D721Med (cell line): ENCODE measurements at regions not wholly inside any gene's neighbourhood (a gene's known extent, or its start where the extent isn't known, plus 50 kb on each side); places are given as distances from the start of the nearest gene placed in this dataset.

Source experiments
- DNase-seq: peaks from one replicate; pipeline ENCODE4 v3.0.0; 2011; ENCODE audit warnings: low spot score; ENCODE audit not compliant: insufficient read length
- FAIRE-seq: peaks from 2 replicates; lab custom pipeline; 2011; peaks lifted over from hg19 to GRCh38; lab: Jason Lieb, UNC
- CTCF ChIP-seq: IDR thresholded peaks from 2 replicates; pipeline ENCODE4 v1.5.1; 2012; ENCODE audit warnings: mild to moderate bottlenecking, control low read depth; ENCODE audit not compliant: insufficient read depth; ENCODE audit errors: missing control alignments

GRCh38 chr18:78133729-78134128, 845.9 kb upstream of the SALL3 start:
- TF ChIP-seq CTCF = no peak
- FAIRE-seq (no peak), DNase-seq (no peak)

GRCh38 chr18:78136986-78137385, 842.6 kb upstream of the SALL3 start:
- DNase-seq = no peak
- TF ChIP-seq CTCF = no peak
- FAIRE-seq = no peak

DNA sequence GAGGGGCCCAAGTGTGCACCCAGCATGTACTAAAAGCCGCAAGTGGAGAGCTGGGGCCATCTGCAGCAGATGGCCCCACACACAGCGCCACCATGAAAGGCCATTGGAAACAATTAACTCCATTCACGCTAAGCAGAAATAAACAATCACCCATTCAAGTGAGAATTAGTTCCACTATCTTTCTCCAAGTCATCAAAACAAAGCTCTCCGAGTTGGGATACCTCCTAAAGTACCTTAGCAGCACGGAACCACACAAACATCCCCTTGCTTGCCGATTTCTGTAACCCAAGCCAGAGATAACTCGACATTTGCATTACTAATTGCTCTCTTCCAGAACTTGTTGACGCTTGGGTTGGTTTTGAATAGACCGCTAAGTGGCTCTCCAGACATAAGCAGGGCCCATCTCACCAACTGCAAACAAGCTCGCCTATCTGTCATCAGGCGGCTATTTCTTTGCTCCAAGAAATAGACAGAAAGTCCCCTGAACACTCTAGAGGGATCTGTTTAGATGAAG, 840.6 kb upstream of the SALL3 start:
- no peak for DNase-seq
- FAIRE-seq = no peak
- TF ChIP-seq CTCF = no peak

- no peak for TF ChIP-seq CTCF
Measured at GRCh38 chr18:78140294-78140693, 839.3 kb upstream of the SALL3 start.

DNA sequence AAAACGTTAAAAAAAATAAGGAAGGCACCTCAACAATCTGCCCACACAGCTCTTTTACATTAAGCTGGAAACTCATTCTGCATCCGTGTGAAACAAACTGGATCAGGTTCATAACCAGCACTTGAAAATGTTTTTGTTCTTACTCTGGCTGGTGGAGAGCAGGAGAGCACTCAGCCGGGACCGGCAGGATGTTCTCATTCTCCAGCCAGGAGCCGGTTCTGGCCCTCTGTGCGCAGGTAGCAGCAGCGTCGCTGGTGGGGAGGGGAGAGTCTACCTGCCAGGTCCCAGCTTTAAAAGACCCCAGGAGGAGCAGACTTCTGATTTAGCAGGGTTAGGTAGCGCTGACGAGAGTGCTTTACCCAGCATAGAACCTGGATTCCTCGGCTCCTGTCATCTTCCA, 834.9 kb upstream of the SALL3 start:
- DNase-seq = no peak

More at GRCh38 chr18:78140294-78140693, 839.3 kb upstream of the SALL3 start:
- no peak for FAIRE-seq
- no peak for DNase-seq

GRCh38 chr18:78145096-78145495, 834.5 kb upstream of the SALL3 start:
- FAIRE-seq (no peak), DNase-seq (no peak)
- no peak for TF ChIP-seq CTCF

More for the DNA sequence above, 834.9 kb upstream of the SALL3 start:
- FAIRE-seq = no peak
- TF ChIP-seq CTCF = no peak

DNA sequence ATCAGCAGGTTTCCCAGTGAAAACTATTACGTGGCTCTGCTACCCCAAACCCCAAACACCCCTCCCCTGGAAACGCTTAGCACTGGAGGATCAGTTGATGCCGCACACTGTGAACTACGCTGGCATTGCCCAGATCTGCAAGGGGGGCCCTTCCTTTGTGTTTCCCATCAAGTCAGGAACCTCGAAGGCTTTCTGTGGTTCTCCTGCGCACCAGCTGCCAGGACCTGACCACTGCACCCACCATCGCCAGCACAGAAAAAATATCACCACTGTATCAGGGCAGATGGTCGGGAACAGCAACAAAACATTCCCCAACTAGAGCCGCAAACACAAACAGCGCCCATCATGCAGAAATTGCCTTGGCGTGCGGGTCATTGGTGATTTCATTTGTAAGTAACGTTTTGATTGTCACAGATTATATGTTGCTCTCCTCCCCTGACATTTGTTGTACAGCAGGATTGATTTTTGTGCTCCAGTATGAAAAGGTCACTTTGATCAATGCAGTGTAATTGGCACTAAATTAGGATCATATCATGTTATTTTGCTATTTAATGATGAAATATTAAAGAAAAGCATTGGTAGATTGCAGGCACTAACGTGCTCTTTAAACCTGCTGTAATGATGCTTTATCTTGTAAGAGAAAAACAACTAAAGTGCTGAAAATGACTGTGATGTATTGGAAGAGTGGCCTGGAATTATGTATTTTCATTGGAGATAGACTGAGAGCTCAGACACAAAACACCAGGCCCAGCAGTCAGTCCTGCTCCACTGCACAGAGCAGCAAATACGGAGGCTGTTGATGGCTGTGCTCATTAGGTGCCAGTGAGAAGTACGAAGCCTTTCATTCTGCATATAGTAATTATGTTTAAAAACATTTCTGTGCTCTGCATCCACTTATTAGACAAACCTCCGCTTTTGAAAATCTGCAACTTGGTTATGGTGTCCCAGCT, 833.2 kb upstream of the SALL3 start:
- DNase-seq (no peak), FAIRE-seq (no peak)
- TF ChIP-seq CTCF = no peak
